ENCODE measurements at regions not wholly inside any gene's neighbourhood (a gene's known extent, or its start where the extent isn't known, plus 50 kb on each side); places are given as distances from the start of the nearest gene placed in this dataset.

DNA sequence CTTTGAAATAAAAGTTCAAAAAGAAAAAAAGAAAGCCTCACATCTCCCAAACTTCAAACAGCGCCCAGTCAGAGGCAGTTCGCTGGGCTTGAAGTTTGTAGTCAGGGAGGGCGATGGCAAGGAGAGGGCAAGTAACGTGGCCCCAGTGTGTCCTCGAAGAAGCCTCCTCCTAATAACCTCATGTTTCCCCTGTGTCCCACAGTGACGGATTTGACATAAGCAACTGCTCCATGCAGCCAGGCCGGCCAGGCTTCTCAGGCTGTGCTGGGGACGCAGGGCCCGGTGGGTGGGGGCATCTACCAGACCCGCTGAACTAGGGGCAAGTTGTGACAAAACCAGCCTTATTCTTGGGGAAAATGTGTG lies 172.2 kb downstream of the ERCC6L2 start:
- no peak for DNase-seq (ENCODE audit: low read depth)
- TF ChIP-seq, protein P1, sequence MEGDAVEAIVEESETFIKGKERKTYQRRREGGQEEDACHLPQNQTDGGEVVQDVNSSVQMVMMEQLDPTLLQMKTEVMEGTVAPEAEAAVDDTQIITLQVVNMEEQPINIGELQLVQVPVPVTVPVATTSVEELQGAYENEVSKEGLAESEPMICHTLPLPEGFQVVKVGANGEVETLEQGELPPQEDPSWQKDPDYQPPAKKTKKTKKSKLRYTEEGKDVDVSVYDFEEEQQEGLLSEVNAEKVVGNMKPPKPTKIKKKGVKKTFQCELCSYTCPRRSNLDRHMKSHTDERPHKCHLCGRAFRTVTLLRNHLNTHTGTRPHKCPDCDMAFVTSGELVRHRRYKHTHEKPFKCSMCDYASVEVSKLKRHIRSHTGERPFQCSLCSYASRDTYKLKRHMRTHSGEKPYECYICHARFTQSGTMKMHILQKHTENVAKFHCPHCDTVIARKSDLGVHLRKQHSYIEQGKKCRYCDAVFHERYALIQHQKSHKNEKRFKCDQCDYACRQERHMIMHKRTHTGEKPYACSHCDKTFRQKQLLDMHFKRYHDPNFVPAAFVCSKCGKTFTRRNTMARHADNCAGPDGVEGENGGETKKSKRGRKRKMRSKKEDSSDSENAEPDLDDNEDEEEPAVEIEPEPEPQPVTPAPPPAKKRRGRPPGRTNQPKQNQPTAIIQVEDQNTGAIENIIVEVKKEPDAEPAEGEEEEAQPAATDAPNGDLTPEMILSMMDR (IDR thresholded peaks at IDR 0.05; ENCODE audit: insufficient read depth, low read length), result no peak
- no peak overlapping the region for H3K4me3 ChIP-seq (ENCODE audit: low read depth, low read length)

DNA sequence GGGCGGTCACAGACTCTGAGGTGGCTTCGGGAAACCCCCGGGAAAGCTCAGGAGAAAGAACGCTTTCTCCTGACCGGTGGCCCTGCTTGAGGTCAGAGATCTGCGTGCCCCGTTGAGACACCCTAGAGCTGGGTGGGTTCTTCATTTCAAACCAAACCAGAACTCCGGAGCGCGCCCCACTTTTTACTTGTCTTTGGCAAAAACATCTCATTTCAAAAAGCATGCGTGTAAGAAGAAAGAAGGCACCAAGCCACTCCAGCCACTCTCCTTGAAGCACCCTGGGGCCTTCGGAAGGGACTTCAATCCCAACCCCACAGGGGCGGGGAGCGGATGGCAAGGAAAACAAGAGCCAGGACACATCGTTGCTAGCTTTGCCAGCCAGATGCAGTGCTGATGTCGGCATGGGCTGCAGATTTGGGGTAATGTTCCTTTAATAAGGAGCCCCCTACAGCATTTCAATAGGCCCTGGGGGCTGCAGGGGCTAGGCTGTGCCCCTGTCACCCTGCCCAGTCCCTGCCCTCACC lies 171.7 kb downstream of the ERCC6L2 start:
- no peak for DNase-seq (ENCODE audit: low read depth)
- TF ChIP-seq, protein P1 (IDR thresholded peaks at IDR 0.05; ENCODE audit: insufficient read depth, low read length), result no peak
- H3K4me3 ChIP-seq (ENCODE audit: low read depth, low read length), result no peak overlapping the region

DNA sequence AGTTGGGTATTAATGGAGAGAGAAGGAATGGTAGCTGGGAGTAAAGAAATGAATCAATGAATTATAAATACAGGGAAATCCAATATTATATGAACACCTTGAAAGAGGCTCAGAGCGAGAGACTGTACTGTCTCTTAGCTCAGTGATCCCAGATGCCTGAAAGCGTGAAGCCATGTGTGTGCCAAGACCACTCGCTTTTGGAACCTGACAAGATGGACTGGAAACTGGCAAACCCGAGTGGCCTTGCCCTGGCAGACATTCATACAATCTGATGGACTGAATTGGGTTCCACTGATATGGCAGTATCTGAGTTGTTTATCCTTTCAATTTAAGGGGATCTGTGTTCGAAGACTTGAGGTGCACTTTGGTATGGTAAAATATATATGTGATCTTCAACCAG lies 170.3 kb downstream of the ERCC6L2 start:
- no peak overlapping the region for H3K4me3 ChIP-seq (ENCODE audit: low read depth, low read length)
- DNase-seq (ENCODE audit: low read depth), result no peak
- TF ChIP-seq, protein P1 (IDR thresholded peaks at IDR 0.05; ENCODE audit: insufficient read depth, low read length), result no peak

DNA sequence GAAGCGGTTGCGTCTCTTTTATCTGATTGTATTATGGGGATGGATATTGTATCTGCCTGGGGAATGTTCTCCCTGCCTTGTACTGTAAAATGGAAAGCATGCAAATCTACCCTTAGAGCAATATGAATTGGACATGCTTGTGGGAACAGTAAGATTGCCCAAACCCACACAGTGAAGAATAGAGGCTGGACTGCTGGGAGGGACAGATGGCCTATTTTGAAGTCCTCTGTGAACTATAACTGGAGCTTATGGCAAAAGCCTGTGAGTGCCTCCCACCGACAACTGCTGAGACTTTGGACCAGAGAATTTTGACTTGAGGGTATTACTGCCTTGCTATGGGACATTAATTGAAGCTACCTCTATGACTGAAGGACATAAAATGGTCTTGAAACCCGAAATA lies 168.9 kb downstream of the ERCC6L2 start:
- TF ChIP-seq, protein P1 (IDR thresholded peaks at IDR 0.05; ENCODE audit: insufficient read depth, low read length), result no peak
- H3K4me3 ChIP-seq (ENCODE audit: low read depth, low read length), result no peak overlapping the region
- DNase-seq (ENCODE audit: low read depth), result no peak

DNA sequence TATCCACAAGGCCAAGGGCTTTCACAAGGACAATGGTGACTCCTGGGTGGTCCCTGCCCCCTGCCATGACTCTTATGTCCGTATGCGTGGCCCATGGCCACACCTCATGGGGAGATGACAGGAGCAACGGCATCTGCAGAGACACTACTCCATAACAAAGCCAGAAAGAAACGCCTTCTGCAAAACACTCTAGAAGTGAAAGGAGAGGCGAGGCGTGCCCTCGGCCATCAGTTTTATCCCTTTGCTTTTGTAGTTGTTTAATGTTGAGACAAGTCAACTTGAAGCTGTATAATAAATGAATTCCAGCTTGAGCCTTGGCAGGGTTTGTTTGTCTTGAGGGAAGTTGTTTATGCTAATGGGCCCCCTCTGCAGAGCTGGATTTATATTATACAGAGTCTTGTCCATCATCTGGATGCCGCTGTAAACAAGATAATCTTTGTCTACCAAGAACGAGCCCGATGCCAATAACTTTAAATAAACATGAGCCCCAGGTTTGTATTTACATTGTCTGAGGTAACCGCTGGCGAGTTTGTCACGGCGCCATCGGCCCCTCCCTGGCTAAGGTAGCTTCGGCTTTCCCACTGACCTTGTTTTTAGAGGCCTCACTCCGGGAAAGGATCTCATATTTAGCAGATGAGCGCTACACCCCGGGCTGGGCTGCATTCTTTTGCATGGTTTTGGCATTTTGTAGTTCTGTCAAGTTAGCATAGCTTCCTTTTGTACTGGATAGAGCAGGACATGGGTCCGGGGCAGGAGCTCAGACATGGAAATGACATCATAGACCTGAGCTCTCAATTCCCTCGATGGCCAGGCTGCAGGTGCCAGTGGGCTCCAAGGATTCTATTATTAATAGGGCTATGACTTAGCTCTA lies 165.3 kb downstream of the ERCC6L2 start:
- TF ChIP-seq, protein P1 (IDR thresholded peaks at IDR 0.05; ENCODE audit: insufficient read depth, low read length), result no peak
- DNase-seq (ENCODE audit: low read depth), result no peak
- no peak overlapping the region for H3K4me3 ChIP-seq (ENCODE audit: low read depth, low read length)

DNA sequence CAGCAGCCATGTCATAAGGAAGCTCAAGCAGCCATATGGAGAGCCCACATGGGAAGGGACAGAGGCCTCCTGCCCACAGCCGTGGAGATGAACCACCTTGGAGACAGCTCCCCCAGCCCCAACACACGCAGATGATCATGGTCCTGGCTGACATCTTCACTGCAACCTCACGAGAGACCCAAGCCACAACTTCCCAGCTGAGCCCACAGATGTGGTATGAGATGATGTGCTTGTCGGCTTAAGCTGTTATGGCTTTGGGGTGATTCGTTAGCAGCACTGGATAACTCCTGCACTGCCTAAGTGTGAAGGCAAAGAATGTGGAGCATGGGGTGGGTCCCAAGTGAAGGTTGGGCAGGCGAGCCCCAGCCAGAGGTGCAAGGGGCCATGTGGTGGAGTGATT lies 163.4 kb downstream of the ERCC6L2 start:
- TF ChIP-seq, protein P1 (IDR thresholded peaks at IDR 0.05; ENCODE audit: insufficient read depth, low read length), result no peak
- H3K4me3 ChIP-seq (ENCODE audit: low read depth, low read length), result no peak overlapping the region
- DNase-seq (ENCODE audit: low read depth), result no peak
